Lower leg skin (tissue), 4 donors: ENCODE measurements at regions not wholly inside any gene's neighbourhood (a gene's known extent, or its start where the extent isn't known, plus 50 kb on each side); places are given as distances from the start of the nearest gene placed in this dataset.

ENCODE experiments used
- DNase-seq, 2 donors: peaks; one replicate each; pipeline ENCODE4 v3.0.0-alpha.2; 2019; ENCODE audit warnings: low spot score in 2 of 2
- H3K4me3 ChIP-seq: fragments of 200-600 bp; sonication (generic); 2 replicates; pipeline ENCODE4 v1.5.1; 2017; ENCODE audit warnings: mild to moderate bottlenecking, low read depth; ENCODE audit not compliant: poor library complexity, severe bottlenecking
- CTCF ChIP-seq, 3 donors: fragments of 450-650 bp; IDR thresholded peaks; one replicate each; pipeline ENCODE4 v1.5.1; 2016; ENCODE audit warnings: antibody characterized with exemption in 3 of 3, mild to moderate bottlenecking in 3 of 3, moderate library complexity in 2 of 3
- POLR2A ChIP-seq, 2 donors: fragments of 450-650 bp; IDR thresholded peaks; one replicate each; pipeline ENCODE4 v1.6.1; 2016 to 2017; ENCODE audit warnings: antibody characterized with exemption in 2 of 2, mild to moderate bottlenecking in 1 of 2, moderate library complexity in 1 of 2
- WGBS, 2 donors: methylation state at CpG; one replicate each; pipeline ENCODE4 v1.1.5; 2018; 5-methylcytosine and 5-hydroxymethylcytosine counted together
- intact Hi-C: fragments of 100-400 bp; cut with DNase I; formaldehyde crosslinking; loops from one replicate; pipeline ENCODE4 v1.15.0; 2023; ENCODE audit warnings: low total_unique reads

GRCh38 chr5:18985171-18985758 lies 1002.7 kb downstream of the CDH18 start:
- DNase-seq = no peak
- H3K4me3 ChIP-seq = no peak overlapping the region
- WGBS, 2 donors = 69 to 72% methylated on average over 5 of the region's 5 CpGs
- no peak for TF ChIP-seq POLR2A (IDR thresholded peaks at IDR 0.05)
- TF ChIP-seq CTCF (IDR thresholded peaks at IDR 0.05) = no peak
- intact Hi-C loops = no loop called here

GRCh38 chr5:18987101-18987500 lies 1000.9 kb downstream of the CDH18 start:
- intact Hi-C loops = no loop called here
- H3K4me3 ChIP-seq = no peak overlapping the region
- WGBS, 2 donors = 81 to 86% methylated on average over 1 of the region's 1 CpG
- no peak for DNase-seq
- TF ChIP-seq POLR2A (IDR thresholded peaks at IDR 0.05) (no peak), CTCF (IDR thresholded peaks at IDR 0.05) (no peak)

- no peak overlapping the region for H3K4me3 ChIP-seq
- TF ChIP-seq CTCF (IDR thresholded peaks at IDR 0.05) = no peak
- no peak for TF ChIP-seq POLR2A (IDR thresholded peaks at IDR 0.05)
- DNase-seq = no peak
- 78 to 89% methylated on average over 1 of the region's 1 CpG for WGBS, 2 donors
- intact Hi-C loops = no loop called here
These were observed 997.1 kb downstream of the CDH18 start for GRCh38 chr5:18990852-18991251.

- WGBS, 2 donors = 22 to 38% methylated on average over 1 of the region's 1 CpG
- no peak overlapping the region for H3K4me3 ChIP-seq
- TF ChIP-seq POLR2A (IDR thresholded peaks at IDR 0.05) = no peak
- no peak for TF ChIP-seq CTCF (IDR thresholded peaks at IDR 0.05)
- DNase-seq = no peak
- intact Hi-C loops = no loop called here
These were observed 995.7 kb downstream of the CDH18 start for GRCh38 chr5:18992264-18992663.

GRCh38 chr5:18999478-18999877 lies 988.5 kb downstream of the CDH18 start:
- intact Hi-C loops = no loop called here
- TF ChIP-seq POLR2A (IDR thresholded peaks at IDR 0.05) (no peak), CTCF (IDR thresholded peaks at IDR 0.05) (no peak)
- no peak for DNase-seq
- H3K4me3 ChIP-seq = no peak overlapping the region

GRCh38 chr5:19001054-19001453 lies 986.9 kb downstream of the CDH18 start:
- H3K4me3 ChIP-seq = no peak overlapping the region
- TF ChIP-seq POLR2A (IDR thresholded peaks at IDR 0.05) = no peak
- TF ChIP-seq CTCF (IDR thresholded peaks at IDR 0.05) = no peak
- intact Hi-C loops = no loop called here
- 19 to 24% methylated on average over 1 of the region's 1 CpG for WGBS, 2 donors
- DNase-seq = no peak
